HCT116 (cell line): ENCODE measurements at regions not wholly inside any gene's neighbourhood (a gene's known extent, or its start where the extent isn't known, plus 50 kb on each side); places are given as distances from the start of the nearest gene placed in this dataset.
A peak's percentile ranks its signal among the peaks of the same experiment; 100 is the strongest.

Experiments used
- EZH2 ChIP-seq: fragments of 200-600 bp; sonication (generic); IDR thresholded peaks from 2 replicates; pipeline ENCODE4 v1.6.1; 2017; ENCODE audit warnings: antibody characterized with exemption, mixed run types
- RAD21 ChIP-seq: IDR thresholded peaks from 2 replicates; pipeline ENCODE4 v1.6.1; 2012; ENCODE audit warnings: low read depth, mild to moderate bottlenecking
- TF ChIP-seq, protein P1 (sequence below), 3 experiments: fragments of 200-600 bp in 1 of 3; sonication (generic) in 1 of 3; IDR thresholded peaks in 2 of 3; conservative IDR thresholded peaks in 1 of 3; 2 replicates each; pipeline ENCODE4 v1.5.1; 2012 to 2017; ENCODE audit warnings: low read depth in 2 of 3, low read length in 2 of 3, antibody characterized with exemption in 1 of 3, borderline replicate concordance in 1 of 3, control low read depth in 1 of 3, mild to moderate bottlenecking in 1 of 3, mixed read lengths in 1 of 3, mixed run types in 1 of 3, moderate library complexity in 1 of 3; ENCODE audit not compliant: insufficient read depth in 1 of 3

- TF ChIP-seq EZH2 (no peak), RAD21 (0 out of 2 replicates have a peak, but pooled peaks have one; percentile 5)
- TF ChIP-seq, protein P1, sequence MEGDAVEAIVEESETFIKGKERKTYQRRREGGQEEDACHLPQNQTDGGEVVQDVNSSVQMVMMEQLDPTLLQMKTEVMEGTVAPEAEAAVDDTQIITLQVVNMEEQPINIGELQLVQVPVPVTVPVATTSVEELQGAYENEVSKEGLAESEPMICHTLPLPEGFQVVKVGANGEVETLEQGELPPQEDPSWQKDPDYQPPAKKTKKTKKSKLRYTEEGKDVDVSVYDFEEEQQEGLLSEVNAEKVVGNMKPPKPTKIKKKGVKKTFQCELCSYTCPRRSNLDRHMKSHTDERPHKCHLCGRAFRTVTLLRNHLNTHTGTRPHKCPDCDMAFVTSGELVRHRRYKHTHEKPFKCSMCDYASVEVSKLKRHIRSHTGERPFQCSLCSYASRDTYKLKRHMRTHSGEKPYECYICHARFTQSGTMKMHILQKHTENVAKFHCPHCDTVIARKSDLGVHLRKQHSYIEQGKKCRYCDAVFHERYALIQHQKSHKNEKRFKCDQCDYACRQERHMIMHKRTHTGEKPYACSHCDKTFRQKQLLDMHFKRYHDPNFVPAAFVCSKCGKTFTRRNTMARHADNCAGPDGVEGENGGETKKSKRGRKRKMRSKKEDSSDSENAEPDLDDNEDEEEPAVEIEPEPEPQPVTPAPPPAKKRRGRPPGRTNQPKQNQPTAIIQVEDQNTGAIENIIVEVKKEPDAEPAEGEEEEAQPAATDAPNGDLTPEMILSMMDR (IDR thresholded peaks at IDR 0.05 in 2 of 3, conservative IDR thresholded peaks at IDR 0.05 in 1 of 3; ENCODE audit: borderline replicate concordance in 1 of 3, insufficient read depth in 1 of 3, low read depth in 2 of 3, low read length in 2 of 3) = no peak
These were observed 231.6 kb downstream of the ZIC1 start for GRCh38 chr3:147640781-147641180.
